Hepatocyte (in vitro differentiated cells): ENCODE measurements at regions not wholly inside any gene's neighbourhood (a gene's known extent, or its start where the extent isn't known, plus 50 kb on each side); places are given as distances from the start of the nearest gene placed in this dataset.
A peak's percentile ranks its signal among the peaks of the same experiment; 100 is the strongest.

ENCODE experiments used
- DNase-seq: peaks from one replicate; pipeline ENCODE4 v3.0.0-alpha.2; 2016; ENCODE audit warnings: low spot score
- H2AFZ ChIP-seq: fragments of 200-600 bp; sonication (generic); 2 replicates; pipeline ENCODE4 v1.6.0; 2016; ENCODE audit warnings: antibody characterized with exemption, mild to moderate bottlenecking
- H3K27ac ChIP-seq: fragments of 200-600 bp; sonication (generic); 2 replicates; pipeline ENCODE4 v1.5.1; 2016; ENCODE audit warnings: mild to moderate bottlenecking
- H3K27me3 ChIP-seq: fragments of 200-600 bp; sonication (generic); 2 replicates; pipeline ENCODE4 v1.6.1; 2016
- H3K36me3 ChIP-seq: fragments of 200-600 bp; sonication (generic); replicated peaks from 2 replicates; pipeline ENCODE4 v1.5.1; 2016; ENCODE audit warnings: low read depth; ENCODE audit not compliant: insufficient read depth
- H3K4me1 ChIP-seq: fragments of 200-600 bp; sonication (generic); 2 replicates; pipeline ENCODE4 v1.5.1; 2016; ENCODE audit warnings: mild to moderate bottlenecking, moderate library complexity; ENCODE audit not compliant: insufficient read depth
- H3K4me2 ChIP-seq: fragments of 200-600 bp; sonication (generic); 2 replicates; pipeline ENCODE4 v1.6.0; 2016
- H3K4me3 ChIP-seq: fragments of 200-600 bp; sonication (generic); 2 replicates; pipeline ENCODE4 v1.5.1; 2016; ENCODE audit warnings: mild to moderate bottlenecking
- H3K79me2 ChIP-seq: fragments of 200-600 bp; sonication (generic); 2 replicates; pipeline ENCODE4 v1.6.0; 2017; ENCODE audit warnings: mild to moderate bottlenecking
- H3K9me2 ChIP-seq: fragments of 200-600 bp; sonication (generic); replicated peaks from 2 replicates; pipeline ENCODE4 v1.6.0; 2017; ENCODE audit warnings: mild to moderate bottlenecking; ENCODE audit not compliant: insufficient read depth
- H3K9me3 ChIP-seq: fragments of 200-600 bp; sonication (generic); 2 replicates; pipeline ENCODE4 v1.5.1; 2016; ENCODE audit warnings: low read depth, mild to moderate bottlenecking
- H4K20me1 ChIP-seq: fragments of 200-600 bp; sonication (generic); 2 replicates; pipeline ENCODE4 v1.6.0; 2016; ENCODE audit warnings: mild to moderate bottlenecking; ENCODE audit not compliant: insufficient read depth, poor library complexity, severe bottlenecking
- CTCF ChIP-seq: fragments of 200-600 bp; sonication (generic); IDR thresholded peaks from 2 replicates; pipeline ENCODE4 v1.5.1; 2016; ENCODE audit warnings: antibody characterized with exemption, mild to moderate bottlenecking; ENCODE audit not compliant: poor library complexity
- EZH2 ChIP-seq: fragments of 200-600 bp; sonication (generic); IDR thresholded peaks from 2 replicates; pipeline ENCODE4 v1.6.1; 2016; ENCODE audit warnings: antibody characterized with exemption, mild to moderate bottlenecking, borderline replicate concordance
- EZH2phosphoT487 ChIP-seq: fragments of 200-600 bp; sonication (generic); IDR thresholded peaks from one replicate; pipeline ENCODE4 v1.6.1; 2018; ENCODE audit warnings: antibody characterized with exemption, mild to moderate bottlenecking, low read depth, moderate library complexity; ENCODE audit not compliant: unreplicated experiment, severe bottlenecking
- WGBS: methylation state at CpG from one replicate; pipeline ENCODE4 v1.1.6; 2016; ENCODE audit warnings: low lambda C conversion rate; ENCODE audit errors: missing lambda C conversion rate; 5-methylcytosine and 5-hydroxymethylcytosine counted together

- Histone ChIP-seq H4K20me1 (no peaks in the 10 kb centered on the region), H3K9me2 (no peaks in the 10 kb centered on the region), H3K9me3 (no peaks in the 10 kb centered on the region), H2AFZ (no peak overlapping the region), H3K27ac (no peak overlapping the region), H3K36me3 (no peaks in the 10 kb centered on the region), H3K4me3 (no peak overlapping the region), H3K79me2 (no peaks in the 10 kb centered on the region), H3K27me3 (no peaks in the 10 kb centered on the region), H3K4me2 (no peak overlapping the region), H3K4me1 (no peaks in the 10 kb centered on the region)
- TF ChIP-seq EZH2 (no peak), EZH2phosphoT487 (no peak), CTCF (no peak)
- no peak for DNase-seq
Measured at GRCh38 chr3:170711786-170712185, 125.9 kb upstream of the SLC7A14 start.

GRCh38 chr3:170709046-170709445 lies 123.2 kb upstream of the SLC7A14 start:
- no peaks in the 10 kb centered on the region for H3K79me2 ChIP-seq
- H4K20me1 ChIP-seq = no peaks in the 10 kb centered on the region
- TF ChIP-seq EZH2phosphoT487 (no peak), EZH2 (no peak), CTCF (no peak)
- no peaks in the 10 kb centered on the region for H3K27me3 ChIP-seq
- H3K36me3 ChIP-seq = no peaks in the 10 kb centered on the region
- H3K4me2 ChIP-seq = no peak overlapping the region
- no peaks in the 10 kb centered on the region for H3K9me3 ChIP-seq
- DNase-seq = peak; percentile 14
- H3K27ac ChIP-seq = peak overlapping the region; percentile 16
- H2AFZ ChIP-seq = no peak overlapping the region
- H3K4me1 ChIP-seq = no peaks in the 10 kb centered on the region
- WGBS = 85% methylated on average over 1 of the region's 1 CpG
- H3K4me3 ChIP-seq = no peak overlapping the region
- H3K9me2 ChIP-seq = no peaks in the 10 kb centered on the region

- Histone ChIP-seq H4K20me1 (no peaks in the 10 kb centered on the region), H3K9me2 (no peaks in the 10 kb centered on the region), H3K27ac (no peak overlapping the region), H3K9me3 (no peaks in the 10 kb centered on the region), H3K27me3 (no peaks in the 10 kb centered on the region), H3K79me2 (no peaks in the 10 kb centered on the region), H3K4me3 (no peak overlapping the region), H2AFZ (no peak overlapping the region), H3K36me3 (no peaks in the 10 kb centered on the region), H3K4me2 (no peak overlapping the region), H3K4me1 (no peaks in the 10 kb centered on the region)
- WGBS = 77% methylated on average over 2 of the region's 2 CpGs
- no peak for DNase-seq
- TF ChIP-seq EZH2phosphoT487 (no peak), CTCF (no peak), EZH2 (no peak)
Measured at GRCh38 chr3:170707899-170708298, 122.0 kb upstream of the SLC7A14 start.

- Histone ChIP-seq H2AFZ (no peak overlapping the region), H3K4me2 (no peak overlapping the region), H3K36me3 (no peaks in the 10 kb centered on the region), H3K27me3 (no peaks in the 10 kb centered on the region), H3K4me1 (no peaks in the 10 kb centered on the region), H4K20me1 (no peaks in the 10 kb centered on the region), H3K79me2 (no peaks in the 10 kb centered on the region), H3K4me3 (no peak overlapping the region), H3K27ac (no peak overlapping the region), H3K9me2 (no peaks in the 10 kb centered on the region), H3K9me3 (no peaks in the 10 kb centered on the region)
- WGBS = 91% methylated on average over 5 of the region's 5 CpGs
- TF ChIP-seq CTCF = no peak
- TF ChIP-seq EZH2 = no peak
- no peak for TF ChIP-seq EZH2phosphoT487
- no peak for DNase-seq
Measured at GRCh38 chr3:170705131-170705530, 119.3 kb upstream of the SLC7A14 start.
